Osteoblast (primary cell): ENCODE measurements at regions not wholly inside any gene's neighbourhood (a gene's known extent, or its start where the extent isn't known, plus 50 kb on each side); places are given as distances from the start of the nearest gene placed in this dataset.

ENCODE experiments used
- DNase-seq: peaks from one replicate; pipeline ENCODE4 v3.0.0; 2011; ENCODE audit warnings: low spot score, mixed read lengths; ENCODE audit not compliant: insufficient read length; ENCODE audit errors: missing footprints
- H2AFZ ChIP-seq: 2 replicates; pipeline ENCODE4 v1.6.0; 2011; ENCODE audit warnings: mild to moderate bottlenecking, low read length
- H3K27ac ChIP-seq: 2 replicates; pipeline ENCODE4 v1.5.1; 2011; ENCODE audit warnings: mild to moderate bottlenecking, low read depth, low read length, moderate library complexity
- H3K27me3 ChIP-seq: 2 replicates; pipeline ENCODE4 v1.6.0; 2012; ENCODE audit warnings: mild to moderate bottlenecking, control low read depth, inconsistent platforms, low read length, moderate library complexity; ENCODE audit not compliant: insufficient read depth
- H3K36me3 ChIP-seq: 2 replicates; pipeline ENCODE4 v1.5.1; 2011; ENCODE audit warnings: mild to moderate bottlenecking, low read length, control low read depth, moderate library complexity; ENCODE audit not compliant: insufficient read depth
- H3K4me1 ChIP-seq: 2 replicates; pipeline ENCODE4 v1.5.1; 2011; ENCODE audit warnings: mild to moderate bottlenecking, low read length, control low read depth, moderate library complexity; ENCODE audit not compliant: insufficient read depth
- H3K4me2 ChIP-seq: 2 replicates; pipeline ENCODE4 v1.6.0; 2011; ENCODE audit warnings: mild to moderate bottlenecking, low read length; ENCODE audit not compliant: insufficient read depth
- H3K4me3 ChIP-seq: fragments of 200-600 bp; sonication (generic); 3 replicates; pipeline ENCODE4 v1.5.1; 2012; ENCODE audit warnings: mild to moderate bottlenecking, low read length, inconsistent platforms; ENCODE audit not compliant: insufficient read depth
- H3K79me2 ChIP-seq: 2 replicates; pipeline ENCODE4 v1.6.0; 2012; ENCODE audit warnings: mild to moderate bottlenecking, low read length, control low read depth, inconsistent platforms; ENCODE audit not compliant: insufficient read depth
- H3K9me3 ChIP-seq: 2 replicates; pipeline ENCODE4 v1.5.1; 2011; ENCODE audit warnings: low read depth, low read length, control low read depth
- H4K20me1 ChIP-seq: 2 replicates; pipeline ENCODE4 v1.6.0; 2012; ENCODE audit warnings: mild to moderate bottlenecking, low read length, control low read depth; ENCODE audit not compliant: insufficient read depth
- CTCF ChIP-seq: IDR thresholded peaks from 2 replicates; pipeline ENCODE4 v1.5.1; 2011; ENCODE audit warnings: mild to moderate bottlenecking, low read depth, low read length, moderate library complexity; ENCODE audit errors: extremely low read depth

- no peak for TF ChIP-seq CTCF
- H4K20me1 ChIP-seq: no peaks in the 10 kb centered on the region
- no peaks in the 10 kb centered on the region for H3K36me3 ChIP-seq
- H3K27me3 ChIP-seq: no peaks in the 10 kb centered on the region
- no peak overlapping the region for H3K27ac ChIP-seq
- H3K4me1 ChIP-seq: no peaks in the 10 kb centered on the region
- no peaks in the 10 kb centered on the region for H3K9me3 ChIP-seq
- H2AFZ ChIP-seq: no peak overlapping the region
- H3K4me2 ChIP-seq: no peak overlapping the region
- H3K4me3 ChIP-seq: no peak overlapping the region
- no peaks in the 10 kb centered on the region for H3K79me2 ChIP-seq
- no peak for DNase-seq
These were observed 1125.0 kb upstream of the FAM98A start for GRCh38 chr2:34724107-34724506.

- Histone ChIP-seq H2AFZ (no peak overlapping the region), H3K36me3 (no peaks in the 10 kb centered on the region), H3K4me3 (no peak overlapping the region), H3K9me3 (no peaks in the 10 kb centered on the region), H3K4me2 (no peak overlapping the region), H3K4me1 (no peaks in the 10 kb centered on the region), H3K27ac (no peak overlapping the region), H3K27me3 (no peaks in the 10 kb centered on the region), H4K20me1 (no peaks in the 10 kb centered on the region), H3K79me2 (no peaks in the 10 kb centered on the region)
- DNase-seq: no peak
- no peak for TF ChIP-seq CTCF
These were observed 1124.6 kb upstream of the FAM98A start for GRCh38 chr2:34723683-34724082.

- Histone ChIP-seq H3K36me3 (no peaks in the 10 kb centered on the region), H3K4me3 (no peak overlapping the region), H3K27ac (no peak overlapping the region), H3K4me1 (no peaks in the 10 kb centered on the region), H4K20me1 (no peaks in the 10 kb centered on the region), H3K9me3 (no peaks in the 10 kb centered on the region), H3K4me2 (no peak overlapping the region), H3K27me3 (no peaks in the 10 kb centered on the region), H2AFZ (no peak overlapping the region), H3K79me2 (no peaks in the 10 kb centered on the region)
- DNase-seq: no peak
- no peak for TF ChIP-seq CTCF
These were observed 1120.1 kb upstream of the FAM98A start for GRCh38 chr2:34719206-34719605.

GRCh38 chr2:34705551-34706247 is 1106.6 kb upstream of the FAM98A start:
- Histone ChIP-seq H3K36me3 (no peaks in the 10 kb centered on the region), H2AFZ (no peak overlapping the region), H3K4me2 (no peak overlapping the region), H3K4me1 (no peaks in the 10 kb centered on the region), H3K9me3 (no peaks in the 10 kb centered on the region), H3K27ac (no peak overlapping the region), H3K79me2 (no peaks in the 10 kb centered on the region), H3K27me3 (no peaks in the 10 kb centered on the region), H4K20me1 (no peaks in the 10 kb centered on the region), H3K4me3 (no peak overlapping the region)
- TF ChIP-seq CTCF: no peak
- no peak for DNase-seq
